Psoas muscle (tissue), 7 donors: ENCODE measurements at regions not wholly inside any gene's neighbourhood (a gene's known extent, or its start where the extent isn't known, plus 50 kb on each side); places are given as distances from the start of the nearest gene placed in this dataset.

ENCODE experiments used
- ATAC-seq, 4 donors: fragments of 200-7000 bp; cut with Tn5 transposase; one replicate each; pipeline ENCODE4 v1.9.1; 2020; ENCODE audit warnings: moderate library complexity in 3 of 4, mild to moderate bottlenecking in 2 of 4
- DNase-seq, 2 donors: peaks; one replicate each; pipeline ENCODE4 v3.0.0-alpha.2; 2020
- H3K27ac ChIP-seq: fragments of 200-600 bp; one replicate; pipeline ENCODE4 v1.8.0; 2022
- H3K27me3 ChIP-seq, 3 donors: fragments of 200-600 bp in 1 of 3; one replicate each; pipeline versions ENCODE4 v1.6.1 to v1.8.0; 2013 to 2022; ENCODE audit warnings: low read length in 2 of 3, mild to moderate bottlenecking in 2 of 3, moderate library complexity in 1 of 3; ENCODE audit not compliant: insufficient read depth in 3 of 3
- H3K36me3 ChIP-seq, 2 donors: fragments of 200-600 bp in 1 of 2; one replicate each; pipeline versions ENCODE4 v1.6.1 to v1.8.0; 2013 to 2022; ENCODE audit warnings: low read depth in 1 of 2, mild to moderate bottlenecking in 1 of 2, moderate library complexity in 1 of 2; ENCODE audit not compliant: insufficient read depth in 1 of 2
- H3K4me1 ChIP-seq: fragments of 200-600 bp; one replicate; pipeline ENCODE4 v1.8.0; 2022
- H3K4me3 ChIP-seq: fragments of 200-600 bp; one replicate; pipeline ENCODE4 v1.8.0; 2022; ENCODE audit warnings: mild to moderate bottlenecking
- H3K9me3 ChIP-seq: fragments of 200-600 bp; one replicate; pipeline ENCODE4 v1.8.0; 2022
- WGBS, 3 donors: extraction: QIAGEN DNeasy Blood & Tissue Kit; methylation state at CpG; one replicate each; pipeline versions ENCODE4 v1.1.6 to v1.1.7; 2013; 5-methylcytosine and 5-hydroxymethylcytosine counted together
- intact Hi-C, 2 donors: fragments of 100-400 bp; cut with DNase I; formaldehyde crosslinking; loops; one replicate each; pipeline versions ENCODE4 v1.11.0 to v1.14.2; 2022
- TF ChIP-seq, protein P1 (sequence below): fragments of 200-600 bp; IDR thresholded peaks from one replicate; pipeline ENCODE4 v1.8.0; 2022; ENCODE audit warnings: antibody characterized with exemption
- donor health status: healthy with polysubstance abuse.
- donor health status: DM: no; HTN: no; CAD: no; lungs with moderate emphysema.
- donor health status: Bipolar disorder and iron deficiency.
- donor health status: healthy.
- donor health status: DM: yes; HTN: yes; CAD: no.
- donor health status: DM: no; HTN: no; CAD: no.
- donor health status: DM: yes; HTN: yes; CAD: no.

DNA sequence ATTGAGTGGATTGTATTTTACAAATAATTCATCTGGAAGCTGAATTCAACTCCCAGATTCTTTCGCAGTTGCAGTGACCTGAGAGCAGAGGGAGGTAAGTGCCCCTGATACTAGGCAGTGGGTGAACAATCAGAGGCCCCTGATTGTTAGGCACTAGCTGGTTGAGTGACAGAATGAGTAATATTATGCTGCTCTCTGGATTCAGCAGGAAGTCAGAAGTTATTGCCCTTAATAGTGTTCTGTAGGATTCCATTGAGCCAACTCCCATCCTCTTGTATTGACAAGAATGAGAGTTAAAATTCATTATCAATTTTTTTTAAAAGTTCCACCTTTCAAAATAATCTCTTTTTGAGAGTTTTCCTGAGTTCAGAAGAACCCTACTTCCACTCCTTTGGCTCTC, 301.2 kb downstream of the DTWD2 start:
- 95 to 100% (median 97%) methylated on average over 1 of the region's 1 CpG for WGBS, 3 donors
- no peak overlapping the region for H3K27ac ChIP-seq
- ATAC-seq (no peak), DNase-seq (no peak)
- H3K4me1 ChIP-seq = no peaks in the 10 kb centered on the region
- no peak overlapping the region for H3K4me3 ChIP-seq
- no peaks in the 10 kb centered on the region for H3K27me3 ChIP-seq
- H3K36me3 ChIP-seq = no peaks in the 10 kb centered on the region
- no peaks in the 10 kb centered on the region for H3K9me3 ChIP-seq
- intact Hi-C loops = no loop called here
- TF ChIP-seq, protein P1, sequence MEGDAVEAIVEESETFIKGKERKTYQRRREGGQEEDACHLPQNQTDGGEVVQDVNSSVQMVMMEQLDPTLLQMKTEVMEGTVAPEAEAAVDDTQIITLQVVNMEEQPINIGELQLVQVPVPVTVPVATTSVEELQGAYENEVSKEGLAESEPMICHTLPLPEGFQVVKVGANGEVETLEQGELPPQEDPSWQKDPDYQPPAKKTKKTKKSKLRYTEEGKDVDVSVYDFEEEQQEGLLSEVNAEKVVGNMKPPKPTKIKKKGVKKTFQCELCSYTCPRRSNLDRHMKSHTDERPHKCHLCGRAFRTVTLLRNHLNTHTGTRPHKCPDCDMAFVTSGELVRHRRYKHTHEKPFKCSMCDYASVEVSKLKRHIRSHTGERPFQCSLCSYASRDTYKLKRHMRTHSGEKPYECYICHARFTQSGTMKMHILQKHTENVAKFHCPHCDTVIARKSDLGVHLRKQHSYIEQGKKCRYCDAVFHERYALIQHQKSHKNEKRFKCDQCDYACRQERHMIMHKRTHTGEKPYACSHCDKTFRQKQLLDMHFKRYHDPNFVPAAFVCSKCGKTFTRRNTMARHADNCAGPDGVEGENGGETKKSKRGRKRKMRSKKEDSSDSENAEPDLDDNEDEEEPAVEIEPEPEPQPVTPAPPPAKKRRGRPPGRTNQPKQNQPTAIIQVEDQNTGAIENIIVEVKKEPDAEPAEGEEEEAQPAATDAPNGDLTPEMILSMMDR = no peak

DNA sequence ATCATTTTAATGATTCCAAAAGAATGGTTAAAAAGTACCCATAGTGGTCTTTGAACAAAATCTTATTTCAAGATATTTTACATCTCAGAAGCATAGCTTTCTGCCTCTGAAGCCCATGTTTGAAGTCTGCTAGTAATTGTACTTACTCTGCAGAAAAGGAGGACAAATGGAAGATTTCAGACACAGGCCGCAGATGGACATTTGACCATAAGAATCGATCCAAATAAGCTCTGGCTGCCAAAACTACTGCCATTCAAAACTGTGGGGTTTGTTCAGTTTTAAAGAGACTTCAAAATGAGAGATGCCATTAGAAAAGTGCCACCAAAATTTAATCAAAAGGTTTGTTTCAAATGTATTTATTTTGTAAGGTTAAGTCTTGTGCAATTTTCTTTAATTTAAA, 306.7 kb downstream of the DTWD2 start:
- ATAC-seq = no peak
- Histone ChIP-seq H3K36me3 (no peaks in the 10 kb centered on the region), H3K27me3 (no peaks in the 10 kb centered on the region), H3K4me1 (no peaks in the 10 kb centered on the region), H3K9me3 (no peaks in the 10 kb centered on the region), H3K27ac (no peak overlapping the region), H3K4me3 (no peak overlapping the region)
- intact Hi-C loops = no loop called here
- no peak for DNase-seq
- WGBS, 3 donors = 59 to 73% (median 68%) methylated on average over 2 of the region's 2 CpGs
- TF ChIP-seq, protein P1 = no peak

GRCh38 chr5:118679264-118679940, 308.9 kb downstream of the DTWD2 start:
- 41 to 49% (median 46%) methylated on average over 6 of the region's 6 CpGs for WGBS, 3 donors
- no peaks in the 10 kb centered on the region for H3K36me3 ChIP-seq
- no peak overlapping the region for H3K27ac ChIP-seq
- intact Hi-C loops = no loop called here
- no peak for ATAC-seq
- H3K9me3 ChIP-seq = no peaks in the 10 kb centered on the region
- DNase-seq = no peak
- no peaks in the 10 kb centered on the region for H3K27me3 ChIP-seq
- no peak overlapping the region for H3K4me3 ChIP-seq
- H3K4me1 ChIP-seq = no peaks in the 10 kb centered on the region
- TF ChIP-seq, protein P1 = no peak

- H3K4me3 ChIP-seq = no peak overlapping the region
- ATAC-seq = no peak
- TF ChIP-seq, protein P1 = no peak
- WGBS, 3 donors = 23 to 31% (median 25%) methylated on average over 3 of the region's 3 CpGs
- no peaks in the 10 kb centered on the region for H3K9me3 ChIP-seq
- H3K27me3 ChIP-seq = no peaks in the 10 kb centered on the region
- no peaks in the 10 kb centered on the region for H3K36me3 ChIP-seq
- DNase-seq = no peak
- intact Hi-C loops = no loop called here
- H3K27ac ChIP-seq = no peak overlapping the region
- no peaks in the 10 kb centered on the region for H3K4me1 ChIP-seq
Measured at GRCh38 chr5:118678746-118679145, 309.6 kb downstream of the DTWD2 start.

- intact Hi-C loops = no loop called here
- WGBS, 3 donors = 83 to 90% (median 88%) methylated on average over 1 of the region's 1 CpG
- Histone ChIP-seq H3K9me3 (no peaks in the 10 kb centered on the region), H3K4me1 (no peaks in the 10 kb centered on the region), H3K27me3 (no peaks in the 10 kb centered on the region), H3K36me3 (no peaks in the 10 kb centered on the region), H3K27ac (no peak overlapping the region), H3K4me3 (no peak overlapping the region)
- DNase-seq (no peak), ATAC-seq (no peak)
- TF ChIP-seq, protein P1 = no peak
Measured at GRCh38 chr5:118675247-118675646, 313.1 kb downstream of the DTWD2 start.
